ENCODE measurements at regions not wholly inside any gene's neighbourhood (a gene's known extent, or its start where the extent isn't known, plus 50 kb on each side); places are given as distances from the start of the nearest gene placed in this dataset.
"Not testable (repeated sequence)": the region's sequence is repeated elsewhere in the genome, so short reads cannot be mapped to it uniquely, and the experiment has no call there.

DNA sequence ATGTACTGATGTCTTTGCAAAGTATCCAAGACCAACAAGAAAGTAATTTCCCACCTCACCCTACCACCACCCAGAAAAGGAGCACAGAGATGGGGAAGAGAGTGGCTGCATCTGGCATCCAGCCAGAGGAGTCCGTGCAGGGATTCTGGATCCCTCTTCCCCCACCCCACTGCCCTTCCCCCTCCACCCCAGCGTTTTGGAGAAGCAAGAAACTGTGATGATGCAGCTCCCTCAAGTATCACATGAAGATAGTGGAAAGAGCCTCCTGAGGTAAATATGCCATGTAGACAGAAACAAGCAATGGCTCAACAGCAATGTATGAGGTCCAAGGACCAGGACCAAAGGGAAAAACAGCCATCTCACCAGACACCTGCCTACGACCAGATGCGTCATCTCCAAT is 153.8 kb downstream of the DEPDC1B start:
- TF ChIP-seq POLR2A (IDR thresholded peaks at IDR 0.05; ENCODE audit: low read length) (no peak), GATA1 (IDR thresholded peaks at IDR 0.05; ENCODE audit: low read depth, low read length) (no peak)
- DNase-seq = no peak

DNA sequence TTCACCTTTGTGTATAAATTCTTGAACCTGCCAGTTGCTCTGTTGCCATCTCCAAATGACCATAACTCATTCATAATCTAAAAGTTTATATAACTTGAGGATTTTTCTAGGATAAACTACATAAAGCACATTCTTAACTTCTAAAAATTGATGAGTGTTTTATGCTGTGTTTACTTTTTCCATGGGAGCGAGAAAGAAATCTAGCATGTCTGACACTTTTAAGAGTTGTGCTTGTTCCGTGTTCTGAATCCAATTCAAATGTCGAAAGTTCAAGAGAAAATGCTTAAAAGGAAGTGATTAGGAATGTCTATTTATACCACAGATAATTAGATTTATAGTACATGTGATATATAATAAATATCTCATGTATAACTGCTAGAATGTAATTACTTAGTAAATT is 154.4 kb downstream of the DEPDC1B start:
- no peak for DNase-seq
- TF ChIP-seq POLR2A (IDR thresholded peaks at IDR 0.05; ENCODE audit: low read length) = no peak
- no peak for TF ChIP-seq GATA1 (IDR thresholded peaks at IDR 0.05; ENCODE audit: low read depth, low read length)

- no peak for DNase-seq
- TF ChIP-seq POLR2A (IDR thresholded peaks at IDR 0.05; ENCODE audit: low read length) = no peak
- no peak for TF ChIP-seq GATA1 (IDR thresholded peaks at IDR 0.05; ENCODE audit: low read depth, low read length)
Observed at GRCh38 chr5:60544142-60544541, 155.8 kb downstream of the DEPDC1B start.

GRCh38 chr5:60541980-60542379 is 158.0 kb downstream of the DEPDC1B start:
- DNase-seq = peak in 1 of 2 experiments; percentile 4
- TF ChIP-seq POLR2A (IDR thresholded peaks at IDR 0.05; ENCODE audit: low read length) = no peak
- no peak for TF ChIP-seq GATA1 (IDR thresholded peaks at IDR 0.05; ENCODE audit: low read depth, low read length)

DNA sequence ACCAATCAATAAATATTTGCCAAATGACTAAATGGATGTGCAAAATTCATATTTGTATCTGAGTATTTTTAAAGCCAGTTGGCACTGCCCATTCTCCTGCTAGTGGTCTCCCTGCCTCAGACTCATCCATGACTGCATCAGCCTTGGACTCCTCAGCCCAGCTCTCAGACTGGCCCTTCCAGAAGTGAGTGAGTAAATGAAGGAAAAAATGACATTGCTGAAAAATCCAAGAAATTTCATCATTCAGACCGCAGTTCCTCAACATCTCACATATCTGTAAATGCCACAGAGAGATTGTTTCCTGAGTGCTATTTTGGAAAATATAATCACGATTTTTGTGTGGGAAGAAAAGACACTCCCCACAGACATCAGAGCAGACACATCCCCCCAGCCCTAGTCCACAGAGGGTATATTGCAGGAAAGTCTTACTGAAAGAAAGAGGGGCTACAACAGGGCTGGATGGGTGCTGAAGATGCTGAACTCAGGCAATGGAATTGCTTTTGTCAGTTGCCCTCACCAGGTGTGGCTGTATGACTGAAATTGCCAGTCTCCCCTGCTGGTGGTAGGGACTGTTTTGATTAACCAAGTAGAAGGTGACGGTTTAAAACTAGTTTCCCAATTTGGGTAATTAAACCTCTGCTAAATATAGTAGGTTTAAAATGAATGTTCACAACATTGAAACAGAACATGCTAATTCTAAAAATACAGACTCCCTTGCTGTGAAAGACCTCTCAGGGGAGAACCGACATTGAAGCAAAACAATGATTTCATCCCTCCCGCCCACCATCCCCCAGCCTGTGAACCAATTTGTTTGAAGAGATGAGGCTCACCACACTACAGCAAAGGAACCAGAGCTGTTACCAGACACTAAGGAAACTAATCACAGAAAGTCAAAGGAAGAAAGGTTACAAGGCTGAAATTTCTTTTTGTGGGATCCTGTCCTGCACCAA is 158.8 kb downstream of the DEPDC1B start:
- no peak for DNase-seq
- no peak for TF ChIP-seq GATA1 (IDR thresholded peaks at IDR 0.05; ENCODE audit: low read depth, low read length)
- no peak for TF ChIP-seq POLR2A (IDR thresholded peaks at IDR 0.05; ENCODE audit: low read length)

DNA sequence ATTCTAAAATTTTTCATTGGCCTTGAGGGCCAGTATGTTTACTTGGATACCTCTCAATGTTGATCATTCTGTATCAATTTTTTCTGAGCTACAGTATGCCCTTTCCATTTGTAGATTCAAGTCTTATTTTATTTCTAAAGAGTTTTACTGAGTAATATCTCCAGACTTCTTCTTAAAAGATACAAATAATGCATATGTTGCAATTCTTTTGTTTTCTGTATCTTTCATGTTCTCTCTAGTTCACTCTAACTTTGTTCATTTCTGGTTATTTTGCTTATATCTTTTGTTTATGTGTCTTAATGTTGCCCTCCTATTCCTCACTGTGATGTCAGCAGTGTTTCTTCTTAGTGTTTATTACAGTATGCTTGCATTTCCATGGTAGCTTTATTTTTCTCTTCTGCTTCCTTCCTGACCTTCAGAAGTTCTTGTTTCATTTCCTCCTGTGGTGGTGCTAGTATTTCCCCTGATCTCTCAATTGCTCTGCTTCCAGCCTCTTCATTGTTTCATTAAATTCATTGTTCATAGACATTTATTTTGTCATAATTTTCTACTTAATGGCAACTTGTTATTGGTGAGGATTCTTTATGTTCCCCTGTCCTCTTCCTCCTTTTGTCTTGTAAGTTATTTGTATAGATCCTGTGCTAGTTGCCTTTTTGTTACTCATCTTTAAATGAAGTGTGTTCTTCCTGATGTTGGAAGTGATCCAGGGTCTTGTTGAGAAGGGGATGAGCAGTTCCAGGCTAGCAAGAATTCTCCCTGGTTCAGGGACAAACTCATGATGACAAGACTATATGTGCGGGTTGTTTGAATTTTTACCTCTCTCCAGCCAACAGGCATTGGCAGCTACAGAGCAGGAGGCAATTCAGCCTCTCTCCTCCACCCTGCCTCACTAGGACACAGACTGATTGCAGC is 160.8 kb downstream of the DEPDC1B start:
- TF ChIP-seq GATA1 (IDR thresholded peaks at IDR 0.05; ENCODE audit: low read depth, low read length) (no peak), POLR2A (IDR thresholded peaks at IDR 0.05; ENCODE audit: low read length) (no peak)
- DNase-seq = no peak

- TF ChIP-seq POLR2A (IDR thresholded peaks at IDR 0.05; ENCODE audit: low read length) = no peak
- DNase-seq = no peak
Observed at GRCh38 chr5:60538426-60538825, 161.5 kb downstream of the DEPDC1B start.

- DNase-seq = no peak
- TF ChIP-seq POLR2A (IDR thresholded peaks at IDR 0.05; ENCODE audit: low read length) = no peak
- no peak for TF ChIP-seq GATA1 (IDR thresholded peaks at IDR 0.05; ENCODE audit: low read depth, low read length)
Observed at GRCh38 chr5:60535951-60536350, 164.0 kb downstream of the DEPDC1B start.

DNA sequence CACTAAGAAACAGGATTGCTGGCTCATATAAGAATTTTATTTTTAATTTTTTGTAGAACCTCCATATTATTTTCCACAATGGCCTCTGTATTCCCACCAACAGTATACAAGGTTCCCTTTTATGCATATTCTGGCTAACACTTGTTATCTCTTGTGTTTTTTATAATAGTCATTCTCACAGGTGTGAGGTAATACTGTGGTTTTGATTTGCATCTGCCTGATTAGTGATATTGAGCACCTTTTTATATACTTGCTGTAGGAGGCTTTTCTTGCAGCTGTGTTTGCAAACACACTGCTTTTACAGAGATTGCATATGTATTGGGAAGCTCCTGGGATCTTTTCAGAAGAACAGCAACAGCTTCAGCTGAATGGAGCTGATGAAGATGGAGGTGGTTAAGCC is 164.8 kb downstream of the DEPDC1B start:
- DNase-seq = no peak
- TF ChIP-seq GATA1 (IDR thresholded peaks at IDR 0.05; ENCODE audit: low read depth, low read length) (no peak), POLR2A (IDR thresholded peaks at IDR 0.05; ENCODE audit: low read length) (no peak)

GRCh38 chr5:60533789-60534188 is 166.2 kb downstream of the DEPDC1B start:
- no peak for DNase-seq
- TF ChIP-seq GATA1 (IDR thresholded peaks at IDR 0.05; ENCODE audit: low read depth, low read length) (no peak), POLR2A (IDR thresholded peaks at IDR 0.05; ENCODE audit: low read length) (no peak)

DNA sequence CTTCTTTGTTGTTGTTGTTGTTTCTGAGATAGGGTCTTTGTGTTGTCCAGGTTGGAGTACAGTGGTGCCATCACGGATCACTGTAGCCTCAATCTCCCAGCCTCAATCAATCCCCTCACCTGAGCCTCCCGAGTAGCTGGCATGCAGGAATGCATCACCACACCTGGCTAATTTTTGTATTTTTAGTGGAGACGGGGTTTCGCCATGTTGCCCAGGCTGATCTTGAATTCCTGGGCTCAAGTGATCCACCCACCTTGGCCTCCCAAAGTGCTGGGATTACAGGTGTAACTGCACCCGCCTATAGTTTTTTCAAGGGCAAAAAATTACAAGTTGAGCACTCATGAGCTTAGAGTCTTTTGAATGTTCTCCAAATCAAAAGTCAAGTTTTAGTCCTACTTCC is 167.2 kb downstream of the DEPDC1B start:
- not testable (repeated sequence) for DNase-seq

- not testable (repeated sequence) for DNase-seq
Observed at GRCh38 chr5:60530144-60530848, 169.7 kb downstream of the DEPDC1B start.

DNA sequence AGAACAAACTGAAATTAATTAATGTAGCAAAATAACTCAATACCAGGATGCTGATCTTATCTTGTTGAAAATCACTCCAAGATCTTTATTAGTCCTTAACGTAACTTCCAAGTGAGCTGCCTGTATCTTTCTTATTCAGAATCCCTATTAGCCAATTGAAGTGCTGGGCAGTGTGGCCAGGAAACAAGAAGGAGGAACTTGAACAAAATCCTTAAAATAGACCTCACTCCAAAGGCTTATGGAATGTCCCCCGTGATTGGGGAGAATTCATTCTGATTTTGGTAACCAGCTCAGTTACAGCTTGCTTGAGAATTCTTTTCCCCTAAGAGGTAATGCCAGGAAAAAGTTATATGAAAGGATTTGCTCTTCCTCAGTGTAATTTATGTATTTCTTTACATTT is 171.0 kb downstream of the DEPDC1B start:
- no peak for DNase-seq
- TF ChIP-seq POLR2A (IDR thresholded peaks at IDR 0.05; ENCODE audit: low read length) (no peak), GATA1 (IDR thresholded peaks at IDR 0.05; ENCODE audit: low read depth, low read length) (no peak)

- no peak for DNase-seq
- TF ChIP-seq POLR2A (IDR thresholded peaks at IDR 0.05; ENCODE audit: low read length) = no peak
- TF ChIP-seq GATA1 (IDR thresholded peaks at IDR 0.05; ENCODE audit: low read depth, low read length) = no peak
Observed at GRCh38 chr5:60527072-60527471, 172.9 kb downstream of the DEPDC1B start.

Data from erythroblast (primary cell).